B cell (primary cell): ENCODE measurements at regions not wholly inside any gene's neighbourhood (a gene's known extent, or its start where the extent isn't known, plus 50 kb on each side); places are given as distances from the start of the nearest gene placed in this dataset.

Experiments
- ATAC-seq: fragments of 200-7000 bp; cut with Tn5 transposase; one replicate; pipeline ENCODE4 v1.10.0; 2021; ENCODE audit warnings: low read depth, mild to moderate bottlenecking, moderate number of reproducible peaks, moderate library complexity
- CTCF ChIA-PET: fragments of 350-600 bp; sonication (Branson Sonifier 250); formaldehyde crosslinking; loops from one replicate; lab custom pipeline; 2021; ENCODE audit warnings: antibody characterized with exemption, inconsistent platforms; lab: Charles Lee
- POLR2A ChIA-PET: fragments of 350-600 bp; sonication (Branson Sonifier 250); formaldehyde crosslinking; loops from one replicate; lab custom pipeline; 2021; ENCODE audit warnings: antibody characterized with exemption; lab: Charles Lee
- DNase-seq: peaks from one replicate; pipeline ENCODE4 v3.0.0; 2013
- H2AFZ ChIP-seq: 2 replicates; pipeline ENCODE4 v1.6.1; 2012; ENCODE audit warnings: mild to moderate bottlenecking, low read depth, low read length; ENCODE audit not compliant: insufficient read depth, poor library complexity, severe bottlenecking
- H3K27ac ChIP-seq, 2 donors: 1 replicate in 1 of 2; 2 replicates in 1 of 2; pipeline ENCODE4 v1.5.1; 2012 to 2013; ENCODE audit warnings: low read length in 2 of 2, mild to moderate bottlenecking in 2 of 2, moderate library complexity in 1 of 2
- H3K27me3 ChIP-seq, 4 experiments: fragments of 200-600 bp in 1 of 4; sonication (generic) in 1 of 4; replicated peaks in 1 of 4; 1 replicate in 2 of 4; 2 replicates in 2 of 4; pipeline versions ENCODE4 v1.6.1 to v1.7.0; 2013 to 2016; ENCODE audit warnings: low read length in 3 of 4, mild to moderate bottlenecking in 2 of 4, mixed read lengths in 1 of 4, moderate library complexity in 1 of 4; ENCODE audit not compliant: insufficient read depth in 4 of 4, control insufficient read depth in 3 of 4; ENCODE audit errors: control extremely low read depth in 1 of 4
- H3K36me3 ChIP-seq, 2 experiments: replicated peaks in 1 of 2; 1 replicate in 1 of 2; 2 replicates in 1 of 2; pipeline versions ENCODE4 v1.6.1 to v1.7.1; 2013; ENCODE audit warnings: low read length in 1 of 2; ENCODE audit not compliant: insufficient read depth in 2 of 2, control insufficient read depth in 1 of 2; ENCODE audit errors: control extremely low read depth in 1 of 2, extremely low read depth in 1 of 2
- H3K4me1 ChIP-seq, 2 donors: fragments of 200-600 bp in 1 of 2; sonication (generic) in 1 of 2; 1 replicate in 1 of 2; 2 replicates in 1 of 2; pipeline versions ENCODE4 v1.5.1 to v1.6.1; 2013 to 2017; ENCODE audit warnings: low read length in 2 of 2; ENCODE audit not compliant: control insufficient read depth in 2 of 2, insufficient read depth in 2 of 2
- H3K4me2 ChIP-seq: replicated peaks from 2 replicates; pipeline ENCODE3; 2012; ENCODE audit warnings: mild to moderate bottlenecking, low read depth, low read length; ENCODE audit not compliant: poor library complexity, severe bottlenecking
- H3K4me3 ChIP-seq, 5 experiments: fragments of 200-600 bp in 1 of 5; sonication (generic) in 1 of 5; 1 replicate in 3 of 5; 2 replicates in 2 of 5; pipeline versions ENCODE4 v1.5.1 to v1.7.0; 2011 to 2016; ENCODE audit warnings: low read length in 4 of 5, mild to moderate bottlenecking in 4 of 5, low read depth in 2 of 5, control low read depth in 1 of 5, moderate library complexity in 1 of 5; ENCODE audit not compliant: insufficient read depth in 1 of 5; ENCODE audit errors: control extremely low read depth in 1 of 5, extremely low read depth in 1 of 5
- H3K79me2 ChIP-seq: fragments of 200-600 bp; sonication (generic); one replicate; pipeline ENCODE4 v1.6.0; 2016; ENCODE audit warnings: low read length; ENCODE audit not compliant: control insufficient read depth, insufficient read depth
- H3K9ac ChIP-seq: fragments of 200-600 bp; sonication (generic); 2 replicates; pipeline ENCODE4 v1.6.1; 2017; ENCODE audit warnings: mild to moderate bottlenecking, low read length, moderate library complexity
- H3K9me3 ChIP-seq, 3 donors: one replicate each; pipeline versions ENCODE4 v1.6.1 to v1.7.1; 2013; ENCODE audit warnings: low read length in 2 of 3; ENCODE audit not compliant: control insufficient read depth in 2 of 3, insufficient read depth in 1 of 3; ENCODE audit errors: control extremely low read depth in 1 of 3
- H4K20me1 ChIP-seq: 2 replicates; pipeline ENCODE4 v1.6.0; 2012; ENCODE audit warnings: mild to moderate bottlenecking, low read length; ENCODE audit not compliant: insufficient read depth, control insufficient read depth, poor library complexity, severe bottlenecking
- H3K27ac Mint-ChIP-seq: one replicate; pipeline ENCODE4 v1.8.0; 2021; ENCODE audit warnings: mixed read lengths
- H3K27me3 Mint-ChIP-seq: one replicate; pipeline ENCODE4 v1.8.0; 2021; ENCODE audit warnings: mixed read lengths
- H3K4me1 Mint-ChIP-seq: one replicate; pipeline ENCODE4 v1.8.0; 2021; ENCODE audit warnings: mixed read lengths
- H3K4me3 Mint-ChIP-seq: one replicate; pipeline ENCODE4 v1.8.0; 2021; ENCODE audit warnings: mixed read lengths
- H3K9me3 Mint-ChIP-seq: one replicate; pipeline ENCODE4 v1.8.0; 2022; ENCODE audit warnings: mixed read lengths; ENCODE audit not compliant: insufficient read depth
- CTCF ChIP-seq: fragments of 200-600 bp; IDR thresholded peaks from one replicate; pipeline ENCODE4 v1.8.0; 2022; ENCODE audit warnings: antibody characterized with exemption, mild to moderate bottlenecking
- EZH2 ChIP-seq: IDR thresholded peaks from 2 replicates; pipeline ENCODE4 v1.6.1; 2012; ENCODE audit warnings: borderline replicate concordance, low read depth, mild to moderate bottlenecking, moderate library complexity, low read length; ENCODE audit not compliant: insufficient read depth, poor library complexity, severe bottlenecking
- WGBS: methylation state at CpG from one replicate; pipeline ENCODE4 v1.1.5; 2013; ENCODE audit warnings: missing lambda C conversion rate; ENCODE audit not compliant: insufficient coverage; 5-methylcytosine and 5-hydroxymethylcytosine counted together
- intact Hi-C: fragments of 100-400 bp; cut with micrococcal nuclease; formaldehyde crosslinking; loops from one replicate; pipeline ENCODE4 v1.10.0; 2022

DNA sequence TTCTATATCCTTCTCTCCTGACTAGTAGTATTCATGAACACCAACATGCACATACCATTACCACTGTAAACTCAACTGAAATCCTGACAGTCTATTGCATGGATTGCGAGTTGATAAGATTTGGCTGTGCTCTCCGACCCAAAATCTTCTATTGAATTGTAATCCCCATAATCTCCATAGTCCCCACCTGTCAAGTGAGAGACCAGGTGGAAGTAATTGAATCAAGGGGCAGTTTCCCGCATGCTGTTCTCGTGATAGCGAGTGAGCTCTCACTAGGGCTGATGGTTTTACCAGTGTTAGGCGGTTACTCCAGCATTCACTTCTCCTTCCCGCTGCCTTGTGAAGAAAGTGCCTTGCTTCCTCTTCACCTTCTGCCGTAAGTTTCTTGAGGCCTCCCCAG lies 261.8 kb downstream of the PHF14 start:
- no peak overlapping the region for H2AFZ ChIP-seq
- 80% methylated on average over 5 of the region's 8 CpGs for WGBS
- no peaks in the 10 kb centered on the region for H3K9me3 ChIP-seq
- ATAC-seq (no peak), DNase-seq (no peak)
- no peak overlapping the region for H3K4me3 Mint-ChIP-seq
- peaks cover 0 to 2% (median 0%) of the 10 kb centered on the region in 4 experiments for H3K27me3 ChIP-seq
- no peak overlapping the region for H3K27ac ChIP-seq
- no peak overlapping the region for H3K9ac ChIP-seq
- H3K4me1 Mint-ChIP-seq, result no peaks in the 10 kb centered on the region
- intact Hi-C loops, result no loop called here
- no peaks in the 10 kb centered on the region for H4K20me1 ChIP-seq
- H3K27ac Mint-ChIP-seq, result no peak overlapping the region
- no peaks in the 10 kb centered on the region for H3K36me3 ChIP-seq
- H3K4me2 ChIP-seq, result no peak overlapping the region
- H3K79me2 ChIP-seq, result no peaks in the 10 kb centered on the region
- CTCF ChIA-PET, result no interaction called here
- no peak for TF ChIP-seq CTCF
- TF ChIP-seq EZH2, result no peak
- no peaks in the 10 kb centered on the region for H3K9me3 Mint-ChIP-seq
- H3K27me3 Mint-ChIP-seq, result no peaks in the 10 kb centered on the region
- no peak overlapping the region for H3K4me3 ChIP-seq
- POLR2A ChIA-PET, result no interaction called here
- H3K4me1 ChIP-seq, result no peaks in the 10 kb centered on the region

DNA sequence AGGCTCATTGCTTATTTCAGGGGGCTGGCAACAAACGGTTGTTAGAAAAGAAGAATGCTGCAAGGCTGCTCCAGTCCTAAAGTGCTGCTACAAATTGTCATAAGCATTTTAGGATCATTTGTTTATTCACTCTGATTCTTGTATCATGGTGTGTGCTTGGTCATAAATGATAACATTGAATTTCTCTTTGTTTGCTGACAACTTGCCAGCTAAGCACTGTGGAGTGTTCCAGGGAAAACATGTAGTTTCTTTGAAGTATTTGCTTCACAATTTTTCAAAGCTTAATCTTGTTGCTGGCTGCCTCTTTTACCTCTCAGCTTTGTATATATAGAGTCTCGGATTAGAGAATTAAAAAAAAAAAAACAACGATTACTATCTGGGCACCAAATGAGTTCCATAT lies 263.0 kb downstream of the PHF14 start:
- H3K4me3 Mint-ChIP-seq, result no peak overlapping the region
- Histone ChIP-seq H3K9me3 (no peaks in the 10 kb centered on the region), H3K4me2 (no peak overlapping the region), H3K9ac (no peak overlapping the region), H3K36me3 (no peaks in the 10 kb centered on the region), H3K4me3 (no peak overlapping the region), H4K20me1 (no peaks in the 10 kb centered on the region), H3K27ac (no peak overlapping the region), H2AFZ (no peak overlapping the region), H3K4me1 (no peaks in the 10 kb centered on the region), H3K27me3 (peaks cover 0 to 2% (median 0%) of the 10 kb centered on the region in 4 experiments), H3K79me2 (no peaks in the 10 kb centered on the region)
- H3K4me1 Mint-ChIP-seq, result no peaks in the 10 kb centered on the region
- no peak for TF ChIP-seq EZH2
- intact Hi-C loops, result no loop called here
- no peak overlapping the region for H3K27ac Mint-ChIP-seq
- H3K27me3 Mint-ChIP-seq, result no peaks in the 10 kb centered on the region
- POLR2A ChIA-PET, result no interaction called here
- 100% methylated on average over 1 of the region's 3 CpGs for WGBS
- ATAC-seq (no peak), DNase-seq (no peak)
- H3K9me3 Mint-ChIP-seq, result no peaks in the 10 kb centered on the region
- CTCF ChIA-PET, result no interaction called here
